ENCODE measurements at regions not wholly inside any gene's neighbourhood (a gene's known extent, or its start where the extent isn't known, plus 50 kb on each side); places are given as distances from the start of the nearest gene placed in this dataset.

GRCh38 chr6:139941826-139942225 lies 567.4 kb upstream of the CITED2 start:
- no peaks in the 10 kb centered on the region for H3K27me3 ChIP-seq (ENCODE audit: insufficient read depth, low read length)
- DNase-seq (ENCODE audit: insufficient read length, low spot score, missing footprints), result no peak
- no peaks in the 10 kb centered on the region for H3K36me3 ChIP-seq (ENCODE audit: insufficient read depth, low read length)
- H2AFZ ChIP-seq (ENCODE audit: low read length), result no peak overlapping the region
- no peaks in the 10 kb centered on the region for H3K79me2 ChIP-seq (ENCODE audit: insufficient read depth, low read length)
- no peaks in the 10 kb centered on the region for H3K9me3 ChIP-seq (ENCODE audit: low read depth, low read length)
- no peak overlapping the region for H3K4me3 ChIP-seq (ENCODE audit: insufficient read depth, low read length)
- H4K20me1 ChIP-seq (ENCODE audit: insufficient read depth, low read length), result no peaks in the 10 kb centered on the region
- H3K4me1 ChIP-seq (ENCODE audit: insufficient read depth, low read length), result peaks cover 35% of the 10 kb centered on the region
- H3K4me2 ChIP-seq (ENCODE audit: insufficient read depth, low read length), result no peak overlapping the region
- peak overlapping the region; percentile 92 for H3K27ac ChIP-seq (ENCODE audit: low read depth, low read length)
- TF ChIP-seq, protein P1, sequence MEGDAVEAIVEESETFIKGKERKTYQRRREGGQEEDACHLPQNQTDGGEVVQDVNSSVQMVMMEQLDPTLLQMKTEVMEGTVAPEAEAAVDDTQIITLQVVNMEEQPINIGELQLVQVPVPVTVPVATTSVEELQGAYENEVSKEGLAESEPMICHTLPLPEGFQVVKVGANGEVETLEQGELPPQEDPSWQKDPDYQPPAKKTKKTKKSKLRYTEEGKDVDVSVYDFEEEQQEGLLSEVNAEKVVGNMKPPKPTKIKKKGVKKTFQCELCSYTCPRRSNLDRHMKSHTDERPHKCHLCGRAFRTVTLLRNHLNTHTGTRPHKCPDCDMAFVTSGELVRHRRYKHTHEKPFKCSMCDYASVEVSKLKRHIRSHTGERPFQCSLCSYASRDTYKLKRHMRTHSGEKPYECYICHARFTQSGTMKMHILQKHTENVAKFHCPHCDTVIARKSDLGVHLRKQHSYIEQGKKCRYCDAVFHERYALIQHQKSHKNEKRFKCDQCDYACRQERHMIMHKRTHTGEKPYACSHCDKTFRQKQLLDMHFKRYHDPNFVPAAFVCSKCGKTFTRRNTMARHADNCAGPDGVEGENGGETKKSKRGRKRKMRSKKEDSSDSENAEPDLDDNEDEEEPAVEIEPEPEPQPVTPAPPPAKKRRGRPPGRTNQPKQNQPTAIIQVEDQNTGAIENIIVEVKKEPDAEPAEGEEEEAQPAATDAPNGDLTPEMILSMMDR (IDR thresholded peaks at IDR 0.05; ENCODE audit: extremely low read depth, low read depth, low read length), result no peak

DNA sequence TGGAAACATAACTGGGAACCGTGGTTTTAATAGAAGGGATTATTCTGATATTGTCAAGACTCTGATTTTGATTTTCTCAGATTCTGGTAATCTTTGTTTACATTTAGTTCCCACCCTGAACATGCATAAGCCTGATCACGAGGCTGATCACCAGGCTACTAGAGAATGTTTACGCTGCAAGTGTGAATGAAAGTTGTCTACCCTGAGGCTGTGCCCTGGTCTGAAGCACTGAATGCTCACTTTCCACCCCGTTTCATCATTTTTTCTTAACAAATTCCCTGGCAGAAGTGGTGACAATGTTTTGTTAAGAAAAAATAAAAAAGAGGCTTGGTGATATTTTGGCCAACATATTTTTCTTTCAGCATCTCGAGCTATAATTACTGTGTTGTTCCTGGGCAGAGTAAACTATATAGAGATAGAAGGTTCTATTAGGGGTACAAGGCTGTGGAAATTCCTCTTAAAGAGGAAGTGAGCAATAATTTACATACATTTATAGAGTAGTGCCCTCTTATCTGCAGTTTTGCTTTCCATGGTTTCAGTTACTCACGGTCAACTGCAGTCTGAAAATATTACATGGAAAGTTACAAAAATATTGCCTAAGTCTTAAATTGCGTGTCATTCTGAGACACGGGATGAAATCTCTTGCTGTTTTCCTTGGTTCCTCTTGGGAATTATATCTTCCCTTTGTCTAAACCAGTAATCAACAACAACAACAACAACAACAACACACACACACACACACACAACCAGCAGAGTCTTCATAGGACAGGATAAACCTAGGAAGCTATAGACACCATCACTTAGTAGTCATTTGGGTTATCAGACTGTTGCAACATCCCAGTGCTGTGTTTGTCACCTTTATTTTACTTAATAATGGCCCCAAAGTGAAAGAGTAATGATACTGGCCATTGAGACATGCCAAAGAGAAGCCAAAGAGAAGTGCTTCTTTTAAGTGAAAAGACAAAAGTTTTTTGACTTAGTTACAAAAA lies 566.6 kb upstream of the CITED2 start:
- TF ChIP-seq, protein P1 (IDR thresholded peaks at IDR 0.05; ENCODE audit: extremely low read depth, low read depth, low read length), result no peak
- no peaks in the 10 kb centered on the region for H3K36me3 ChIP-seq (ENCODE audit: insufficient read depth, low read length)
- no peaks in the 10 kb centered on the region for H4K20me1 ChIP-seq (ENCODE audit: insufficient read depth, low read length)
- no peak for DNase-seq (ENCODE audit: insufficient read length, low spot score, missing footprints)
- H3K27ac ChIP-seq (ENCODE audit: low read depth, low read length), result peak overlapping the region; percentile 92
- no peaks in the 10 kb centered on the region for H3K79me2 ChIP-seq (ENCODE audit: insufficient read depth, low read length)
- H3K9me3 ChIP-seq (ENCODE audit: low read depth, low read length), result no peaks in the 10 kb centered on the region
- H2AFZ ChIP-seq (ENCODE audit: low read length), result peak overlapping the region; percentile 58
- H3K4me2 ChIP-seq (ENCODE audit: insufficient read depth, low read length), result peak overlapping the region; percentile 47
- H3K27me3 ChIP-seq (ENCODE audit: insufficient read depth, low read length), result no peaks in the 10 kb centered on the region
- H3K4me1 ChIP-seq (ENCODE audit: insufficient read depth, low read length), result peaks cover 35% of the 10 kb centered on the region
- H3K4me3 ChIP-seq (ENCODE audit: insufficient read depth, low read length), result peak overlapping the region; percentile 1

GRCh38 chr6:139939189-139939979 lies 564.9 kb upstream of the CITED2 start:
- Histone ChIP-seq H3K27ac (ENCODE audit: low read depth, low read length) (no peak overlapping the region), H3K4me2 (ENCODE audit: insufficient read depth, low read length) (no peak overlapping the region), H4K20me1 (ENCODE audit: insufficient read depth, low read length) (no peaks in the 10 kb centered on the region), H3K9me3 (ENCODE audit: low read depth, low read length) (no peaks in the 10 kb centered on the region), H3K4me1 (ENCODE audit: insufficient read depth, low read length) (peaks cover 35% of the 10 kb centered on the region), H3K36me3 (ENCODE audit: insufficient read depth, low read length) (no peaks in the 10 kb centered on the region), H3K79me2 (ENCODE audit: insufficient read depth, low read length) (no peaks in the 10 kb centered on the region), H2AFZ (ENCODE audit: low read length) (no peak overlapping the region), H3K27me3 (ENCODE audit: insufficient read depth, low read length) (no peaks in the 10 kb centered on the region), H3K4me3 (ENCODE audit: insufficient read depth, low read length) (no peak overlapping the region)
- DNase-seq (ENCODE audit: insufficient read length, low spot score, missing footprints), result peak; percentile 11
- TF ChIP-seq, protein P1 (IDR thresholded peaks at IDR 0.05; ENCODE audit: extremely low read depth, low read depth, low read length), result no peak

- no peaks in the 10 kb centered on the region for H3K79me2 ChIP-seq (ENCODE audit: insufficient read depth, low read length)
- H3K4me3 ChIP-seq (ENCODE audit: insufficient read depth, low read length), result no peak overlapping the region
- no peaks in the 10 kb centered on the region for H3K36me3 ChIP-seq (ENCODE audit: insufficient read depth, low read length)
- H3K27me3 ChIP-seq (ENCODE audit: insufficient read depth, low read length), result no peaks in the 10 kb centered on the region
- no peaks in the 10 kb centered on the region for H3K9me3 ChIP-seq (ENCODE audit: low read depth, low read length)
- no peak overlapping the region for H3K4me2 ChIP-seq (ENCODE audit: insufficient read depth, low read length)
- H4K20me1 ChIP-seq (ENCODE audit: insufficient read depth, low read length), result no peaks in the 10 kb centered on the region
- H2AFZ ChIP-seq (ENCODE audit: low read length), result no peak overlapping the region
- TF ChIP-seq, protein P1 (IDR thresholded peaks at IDR 0.05; ENCODE audit: extremely low read depth, low read depth, low read length), result no peak
- DNase-seq (ENCODE audit: insufficient read length, low spot score, missing footprints), result peak; percentile 2
- H3K27ac ChIP-seq (ENCODE audit: low read depth, low read length), result no peak overlapping the region
- peaks cover 3% of the 10 kb centered on the region for H3K4me1 ChIP-seq (ENCODE audit: insufficient read depth, low read length)
Observed at GRCh38 chr6:139932671-139933070, 558.2 kb upstream of the CITED2 start.
